Parathyroid adenoma (tissue), 2 donors: ENCODE measurements at regions not wholly inside any gene's neighbourhood (a gene's known extent, or its start where the extent isn't known, plus 50 kb on each side); places are given as distances from the start of the nearest gene placed in this dataset.

Source experiments
- H2AFZ ChIP-seq: fragments of 300-600 bp; sonication (generic); one replicate; pipeline ENCODE4 v1.7.0; 2017; ENCODE audit warnings: antibody characterized with exemption, mild to moderate bottlenecking
- H3K27ac ChIP-seq: fragments of 300-600 bp; sonication (generic); one replicate; pipeline ENCODE4 v1.7.0; 2017
- H3K27me3 ChIP-seq: fragments of 300-600 bp; sonication (generic); one replicate; pipeline ENCODE4 v1.7.0; 2017; ENCODE audit warnings: low read length; ENCODE audit not compliant: control insufficient read depth, insufficient read depth
- H3K36me3 ChIP-seq: fragments of 300-600 bp; sonication (generic); one replicate; pipeline ENCODE4 v1.7.0; 2017; ENCODE audit warnings: low read length; ENCODE audit not compliant: control insufficient read depth, insufficient read depth
- H3K4me1 ChIP-seq: fragments of 300-600 bp; sonication (generic); one replicate; pipeline ENCODE4 v1.7.0; 2017; ENCODE audit warnings: control low read depth
- H3K4me2 ChIP-seq: fragments of 300-600 bp; sonication (generic); one replicate; pipeline ENCODE4 v1.7.0; 2017; ENCODE audit warnings: low read length
- H3K4me3 ChIP-seq: fragments of 300-600 bp; sonication (generic); one replicate; pipeline ENCODE4 v1.7.0; 2017; ENCODE audit warnings: low read depth, low read length
- H3K79me2 ChIP-seq: fragments of 300-600 bp; sonication (generic); one replicate; pipeline ENCODE4 v1.7.0; 2017; ENCODE audit warnings: control low read depth
- H3K9ac ChIP-seq: fragments of 300-600 bp; sonication (generic); one replicate; pipeline ENCODE4 v1.7.0; 2017; ENCODE audit warnings: mild to moderate bottlenecking
- H3K9me3 ChIP-seq: fragments of 300-600 bp; sonication (generic); one replicate; pipeline ENCODE4 v1.7.0; 2017; ENCODE audit warnings: low read length; ENCODE audit not compliant: control insufficient read depth
- CTCF ChIP-seq: fragments of 300-600 bp; sonication (generic); IDR thresholded peaks from one replicate; pipeline ENCODE4 v1.7.0; 2017; ENCODE audit warnings: antibody characterized with exemption, mild to moderate bottlenecking
- donor health status: primary hyperparathyroidism.

- no peaks in the 10 kb centered on the region for H3K27me3 ChIP-seq
- H3K4me1 ChIP-seq = peaks cover 6% of the 10 kb centered on the region
- no peaks in the 10 kb centered on the region for H3K36me3 ChIP-seq
- H3K27ac ChIP-seq = no peak overlapping the region
- no peak overlapping the region for H2AFZ ChIP-seq
- H3K4me2 ChIP-seq = no peak overlapping the region
- no peaks in the 10 kb centered on the region for H3K9me3 ChIP-seq
- no peak overlapping the region for H3K9ac ChIP-seq
- H3K79me2 ChIP-seq = no peaks in the 10 kb centered on the region
- H3K4me3 ChIP-seq = no peak overlapping the region
- no peak for TF ChIP-seq CTCF
Measured at GRCh38 chr17:77733576-77734296, 224.8 kb upstream of the TNRC6C start.

- H3K4me1 ChIP-seq = peaks cover 6% of the 10 kb centered on the region
- peak overlapping the region; percentile 71 for H2AFZ ChIP-seq
- no peak overlapping the region for H3K4me2 ChIP-seq
- H3K27ac ChIP-seq = no peak overlapping the region
- H3K79me2 ChIP-seq = no peaks in the 10 kb centered on the region
- no peaks in the 10 kb centered on the region for H3K9me3 ChIP-seq
- no peak overlapping the region for H3K4me3 ChIP-seq
- no peaks in the 10 kb centered on the region for H3K27me3 ChIP-seq
- no peak overlapping the region for H3K9ac ChIP-seq
- no peak for TF ChIP-seq CTCF
- H3K36me3 ChIP-seq = no peaks in the 10 kb centered on the region
Measured at GRCh38 chr17:77734371-77735080, 224.0 kb upstream of the TNRC6C start.

- no peak for TF ChIP-seq CTCF
Measured at GRCh38 chr17:77735081-77735565, 223.4 kb upstream of the TNRC6C start.

GRCh38 chr17:77735566-77736198 lies 222.8 kb upstream of the TNRC6C start:
- H3K27me3 ChIP-seq = no peaks in the 10 kb centered on the region
- H3K79me2 ChIP-seq = no peaks in the 10 kb centered on the region
- no peaks in the 10 kb centered on the region for H3K36me3 ChIP-seq
- peak overlapping the region; percentile 21 for H3K27ac ChIP-seq
- H3K4me1 ChIP-seq = peaks cover 6% of the 10 kb centered on the region
- H3K9me3 ChIP-seq = no peaks in the 10 kb centered on the region
- no peak overlapping the region for H3K4me2 ChIP-seq
- H3K9ac ChIP-seq = no peak overlapping the region
- H3K4me3 ChIP-seq = no peak overlapping the region
- TF ChIP-seq CTCF = no peak
- H2AFZ ChIP-seq = peak overlapping the region; percentile 71

More at GRCh38 chr17:77735081-77735565, 223.4 kb upstream of the TNRC6C start:
- Histone ChIP-seq H2AFZ (peak overlapping the region; percentile 71), H3K36me3 (no peaks in the 10 kb centered on the region), H3K9me3 (no peaks in the 10 kb centered on the region), H3K27ac (no peak overlapping the region), H3K4me2 (no peak overlapping the region), H3K4me3 (no peak overlapping the region), H3K27me3 (no peaks in the 10 kb centered on the region), H3K79me2 (no peaks in the 10 kb centered on the region), H3K9ac (no peak overlapping the region), H3K4me1 (peaks cover 6% of the 10 kb centered on the region)
